IPS DF 6.9 (cell line): ENCODE measurements at regions not wholly inside any gene's neighbourhood (a gene's known extent, or its start where the extent isn't known, plus 50 kb on each side); places are given as distances from the start of the nearest gene placed in this dataset.
"Not testable (repeated sequence)": the region's sequence is repeated elsewhere in the genome, so short reads cannot be mapped to it uniquely, and the experiment has no call there.

ENCODE experiments used
- DNase-seq: peaks from one replicate; pipeline ENCODE4 v3.0.0-alpha.2; 2013; ENCODE audit warnings: low read depth, low spot score
- H3K27ac ChIP-seq: one replicate; pipeline ENCODE4 v1.5.1; 2013; ENCODE audit warnings: low read length, control low read depth
- H3K27me3 ChIP-seq: 2 replicates; pipeline ENCODE4 v1.6.1; 2013; ENCODE audit warnings: mild to moderate bottlenecking, low read length; ENCODE audit not compliant: control insufficient read depth, insufficient read depth
- H3K36me3 ChIP-seq: 2 replicates; pipeline ENCODE4 v1.6.1; 2013; ENCODE audit warnings: low read length; ENCODE audit not compliant: control insufficient read depth, insufficient read depth
- H3K4me1 ChIP-seq: 2 replicates; pipeline ENCODE4 v1.6.1; 2013; ENCODE audit warnings: low read length; ENCODE audit not compliant: control insufficient read depth, insufficient read depth
- H3K4me3 ChIP-seq: 2 replicates; pipeline ENCODE4 v1.5.1; 2013; ENCODE audit warnings: mild to moderate bottlenecking, low read length
- H3K9me3 ChIP-seq: 2 replicates; pipeline ENCODE4 v1.6.1; 2013; ENCODE audit warnings: low read length, inconsistent platforms; ENCODE audit not compliant: control insufficient read depth, insufficient read depth
- WGBS: extraction: QIAGEN DNeasy Blood & Tissue Kit; methylation state at CpG from one replicate; pipeline ENCODE4 v1.1.7; 2013; ENCODE audit warnings: mixed read lengths, missing lambda C conversion rate; ENCODE audit not compliant: insufficient read length, insufficient coverage; 5-methylcytosine and 5-hydroxymethylcytosine counted together

GRCh38 chr7:13025043-13025442 lies 337.6 kb downstream of the ARL4A start:
- H3K9me3 ChIP-seq, H3K4me1 ChIP-seq, H3K4me3 ChIP-seq, DNase-seq, H3K36me3 ChIP-seq, H3K27me3 ChIP-seq, H3K27ac ChIP-seq: not testable (repeated sequence)
- no CpG with 5 or more reads among the region's 3 CpGs for WGBS

GRCh38 chr7:13027321-13027720 lies 339.9 kb downstream of the ARL4A start:
- H3K4me1 ChIP-seq: no peaks in the 10 kb centered on the region
- H3K9me3 ChIP-seq: no peaks in the 10 kb centered on the region
- no peaks in the 10 kb centered on the region for H3K27me3 ChIP-seq
- no CpG with 5 or more reads among the region's 2 CpGs for WGBS
- H3K36me3 ChIP-seq: no peaks in the 10 kb centered on the region
- DNase-seq: no peak
- H3K4me3 ChIP-seq: no peak overlapping the region
- no peak overlapping the region for H3K27ac ChIP-seq

DNA sequence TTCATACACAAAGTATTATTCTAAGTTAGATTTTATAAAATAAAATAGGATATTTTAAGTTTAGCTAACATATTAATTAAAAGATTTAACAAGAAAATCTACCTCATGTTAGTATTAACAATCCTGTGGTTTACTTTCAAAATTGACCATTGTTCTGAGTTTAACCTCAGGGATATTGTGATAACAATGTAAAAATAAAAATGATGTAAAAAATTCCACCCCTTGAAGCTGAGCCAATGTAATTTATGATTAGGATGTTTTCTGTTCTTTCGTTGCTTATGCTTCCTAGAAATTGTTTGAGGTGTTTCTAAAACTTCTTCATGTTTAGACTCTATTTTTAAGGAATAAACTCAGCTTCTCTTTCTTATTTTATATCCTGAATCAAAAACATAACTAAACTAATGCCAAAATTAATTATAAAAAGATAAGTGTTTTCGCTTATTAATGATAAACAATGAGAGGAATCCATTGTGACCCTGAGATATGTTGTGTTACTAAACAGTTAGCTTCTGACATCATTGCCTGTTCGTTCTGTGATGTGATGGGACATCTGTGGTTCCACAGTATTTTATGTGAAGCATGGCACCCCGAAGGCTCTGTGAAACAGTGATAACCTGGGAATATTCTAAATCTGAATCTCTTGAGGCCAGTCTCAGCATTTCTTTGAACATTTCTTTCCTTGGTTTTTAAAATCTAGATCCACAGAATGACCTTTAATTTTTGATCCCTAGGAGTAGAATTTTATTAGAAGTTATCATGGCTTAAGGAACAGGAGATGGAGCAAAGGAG lies 340.8 kb downstream of the ARL4A start:
- Histone ChIP-seq H3K4me3 (no peak overlapping the region), H3K4me1 (no peaks in the 10 kb centered on the region), H3K27me3 (no peaks in the 10 kb centered on the region), H3K27ac (no peak overlapping the region), H3K36me3 (no peaks in the 10 kb centered on the region), H3K9me3 (no peaks in the 10 kb centered on the region)
- WGBS: no CpG with 5 or more reads among the region's 4 CpGs
- DNase-seq: no peak

- Histone ChIP-seq H3K36me3 (no peaks in the 10 kb centered on the region), H3K27ac (no peak overlapping the region), H3K9me3 (no peaks in the 10 kb centered on the region), H3K4me3 (no peak overlapping the region), H3K4me1 (no peaks in the 10 kb centered on the region), H3K27me3 (no peaks in the 10 kb centered on the region)
- no peak for DNase-seq
- WGBS: no CpG with 5 or more reads among the region's 2 CpGs
These were observed 341.3 kb downstream of the ARL4A start for GRCh38 chr7:13028825-13029099.

DNA sequence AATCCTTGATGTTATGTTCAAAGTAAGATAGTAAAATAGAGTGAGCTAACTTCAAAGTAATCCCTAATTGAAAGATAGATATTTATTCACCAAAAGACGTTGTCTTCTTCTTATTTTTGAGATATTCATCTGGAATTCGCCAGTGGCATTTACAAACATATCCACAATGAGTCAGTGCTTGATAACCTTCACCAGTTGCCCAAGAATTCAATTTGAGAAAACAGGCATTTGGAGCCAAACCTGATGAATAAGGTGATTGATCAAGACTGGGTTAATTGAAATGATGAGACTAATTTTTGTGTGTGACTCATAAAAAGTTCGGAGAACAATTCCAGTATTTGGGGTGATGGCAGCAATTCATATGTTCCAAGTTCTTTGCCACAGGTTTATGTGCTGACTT lies 344.0 kb downstream of the ARL4A start:
- WGBS: no CpG with 5 or more reads among the region's 3 CpGs
- no peak overlapping the region for H3K27ac ChIP-seq

GRCh38 chr7:13032084-13032483 lies 344.7 kb downstream of the ARL4A start:
- H3K27ac ChIP-seq: no peak overlapping the region
- peaks cover 2% of the 10 kb centered on the region; the same call in 1 of the 2 replicates for H3K4me1 ChIP-seq
- no peaks in the 10 kb centered on the region for H3K9me3 ChIP-seq
- H3K4me3 ChIP-seq: no peak overlapping the region
- H3K27me3 ChIP-seq: no peaks in the 10 kb centered on the region
- no CpG with 5 or more reads among the region's 2 CpGs for WGBS
- no peaks in the 10 kb centered on the region for H3K36me3 ChIP-seq
- DNase-seq: no peak

More for the DNA sequence above, 344.0 kb downstream of the ARL4A start:
- H3K27me3 ChIP-seq: no peaks in the 10 kb centered on the region
- no peaks in the 10 kb centered on the region for H3K9me3 ChIP-seq
- no peaks in the 10 kb centered on the region for H3K36me3 ChIP-seq
- DNase-seq: no peak
- H3K4me3 ChIP-seq: no peak overlapping the region
- peaks cover 2% of the 10 kb centered on the region; the same call in 1 of the 2 replicates for H3K4me1 ChIP-seq

- DNase-seq: no peak
- Histone ChIP-seq H3K4me1 (peaks cover 2% of the 10 kb centered on the region; the same call in 1 of the 2 replicates), H3K9me3 (no peaks in the 10 kb centered on the region), H3K4me3 (no peak overlapping the region), H3K36me3 (no peaks in the 10 kb centered on the region), H3K27me3 (no peaks in the 10 kb centered on the region), H3K27ac (no peak overlapping the region)
- WGBS: 100% methylated on average over 1 of the region's 2 CpGs
These were observed 345.1 kb downstream of the ARL4A start for GRCh38 chr7:13032576-13032975.

GRCh38 chr7:13034693-13035092 lies 347.3 kb downstream of the ARL4A start:
- Histone ChIP-seq H3K4me3 (no peak overlapping the region), H3K9me3 (no peaks in the 10 kb centered on the region), H3K27me3 (no peaks in the 10 kb centered on the region), H3K4me1 (peaks cover 2% of the 10 kb centered on the region; the same call in 1 of the 2 replicates), H3K27ac (no peak overlapping the region), H3K36me3 (no peaks in the 10 kb centered on the region)
- no CpG with 5 or more reads among the region's 1 CpG for WGBS
- no peak for DNase-seq

DNA sequence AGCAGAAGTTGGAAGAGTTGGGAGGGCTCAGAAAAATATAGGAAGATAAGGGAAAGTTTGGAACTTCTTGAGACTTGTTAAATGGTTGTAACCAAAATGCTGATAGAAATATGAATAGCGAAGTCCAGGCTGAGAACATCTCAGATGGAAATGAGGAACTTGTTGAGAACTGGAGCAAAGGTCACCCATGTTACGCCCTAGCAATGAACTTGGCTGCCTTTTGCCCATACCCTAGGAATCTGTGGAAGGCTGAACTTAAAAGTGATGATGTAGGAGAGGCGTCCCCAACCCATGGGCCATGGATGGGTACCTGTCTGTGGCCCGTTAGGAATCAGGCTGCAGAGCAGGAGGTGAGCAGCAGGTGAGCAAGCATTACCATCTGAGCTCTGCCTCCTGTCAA lies 347.8 kb downstream of the ARL4A start:
- no peak for DNase-seq

DNA sequence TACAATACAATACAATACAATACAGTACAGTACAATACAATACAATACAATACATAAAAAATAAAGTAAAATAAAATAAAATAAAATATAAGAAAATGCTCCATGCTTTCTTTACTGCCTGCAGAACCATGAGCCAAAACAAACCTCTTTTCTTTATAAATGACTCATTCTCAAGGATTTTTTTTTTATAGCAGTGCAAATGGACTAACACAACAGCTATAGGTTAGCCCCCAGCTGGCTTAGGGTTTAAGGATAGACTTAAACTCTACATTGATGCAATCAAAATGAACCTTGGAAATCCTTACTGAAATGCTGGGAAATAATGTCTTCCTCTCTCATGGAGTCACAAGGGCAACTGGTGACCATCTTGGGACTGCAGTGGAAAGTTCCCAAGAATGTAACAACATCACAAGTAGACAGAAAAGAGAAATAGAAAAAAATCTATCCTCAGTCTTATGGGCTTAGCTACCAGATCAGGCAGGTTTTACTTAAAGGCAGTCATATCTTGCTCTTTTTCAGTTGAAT lies 348.9 kb downstream of the ARL4A start:
- no peak overlapping the region for H3K27ac ChIP-seq
- H3K9me3 ChIP-seq: no peaks in the 10 kb centered on the region
- no peak for DNase-seq
- H3K4me3 ChIP-seq: no peak overlapping the region
- no peaks in the 10 kb centered on the region for H3K27me3 ChIP-seq
- H3K4me1 ChIP-seq: peaks cover 2% of the 10 kb centered on the region; the same call in 1 of the 2 replicates
- no peaks in the 10 kb centered on the region for H3K36me3 ChIP-seq

More for the DNA sequence above, 347.8 kb downstream of the ARL4A start:
- Histone ChIP-seq H3K4me1 (peaks cover 2% of the 10 kb centered on the region; the same call in 1 of the 2 replicates), H3K27me3 (no peaks in the 10 kb centered on the region), H3K9me3 (no peaks in the 10 kb centered on the region), H3K36me3 (no peaks in the 10 kb centered on the region), H3K27ac (no peak overlapping the region), H3K4me3 (no peak overlapping the region)
- no CpG with 5 or more reads among the region's 4 CpGs for WGBS

- Histone ChIP-seq H3K27ac (no peak overlapping the region), H3K4me1 (peaks cover 2% of the 10 kb centered on the region; the same call in 1 of the 2 replicates), H3K9me3 (no peaks in the 10 kb centered on the region), H3K4me3 (no peak overlapping the region), H3K27me3 (no peaks in the 10 kb centered on the region), H3K36me3 (no peaks in the 10 kb centered on the region)
- WGBS: no CpG with 5 or more reads among the region's 1 CpG
- no peak for DNase-seq
These were observed 349.8 kb downstream of the ARL4A start for GRCh38 chr7:13037216-13037615.
